Nephron progenitor cell (in vitro differentiated cells): ENCODE measurements at regions not wholly inside any gene's neighbourhood (a gene's known extent, or its start where the extent isn't known, plus 50 kb on each side); places are given as distances from the start of the nearest gene placed in this dataset.
A peak's percentile ranks its signal among the peaks of the same experiment; 100 is the strongest.

ENCODE experiments used
- DNase-seq: peaks from one replicate; pipeline ENCODE4 v3.0.0; 2021
- H3K27ac Mint-ChIP-seq: 2 replicates; pipeline ENCODE4 v1.8.0; 2021; ENCODE audit warnings: mild to moderate bottlenecking, moderate library complexity, mixed read lengths
- H3K27me3 Mint-ChIP-seq: 2 replicates; pipeline ENCODE4 v1.8.0; 2021; ENCODE audit warnings: mild to moderate bottlenecking, low read depth, mixed read lengths; ENCODE audit not compliant: poor library complexity
- H3K36me3 Mint-ChIP-seq: 2 replicates; pipeline ENCODE4 v1.8.0; 2021; ENCODE audit warnings: low read depth, mixed read lengths
- H3K4me1 Mint-ChIP-seq: 2 replicates; pipeline ENCODE4 v1.8.0; 2021; ENCODE audit warnings: mixed read lengths
- H3K4me3 Mint-ChIP-seq: 2 replicates; pipeline ENCODE4 v1.8.0; 2021; ENCODE audit warnings: mild to moderate bottlenecking, moderate library complexity, mixed read lengths
- H3K9me3 Mint-ChIP-seq: 2 replicates; pipeline ENCODE4 v1.8.0; 2021; ENCODE audit warnings: mild to moderate bottlenecking, moderate library complexity, mixed read lengths
- TF ChIP-seq, protein P1 (sequence below): fragments of 200-600 bp; sonication (generic); IDR thresholded peaks from 2 replicates; pipeline ENCODE4 v1.5.0; 2021; ENCODE audit warnings: antibody characterized with exemption

DNA sequence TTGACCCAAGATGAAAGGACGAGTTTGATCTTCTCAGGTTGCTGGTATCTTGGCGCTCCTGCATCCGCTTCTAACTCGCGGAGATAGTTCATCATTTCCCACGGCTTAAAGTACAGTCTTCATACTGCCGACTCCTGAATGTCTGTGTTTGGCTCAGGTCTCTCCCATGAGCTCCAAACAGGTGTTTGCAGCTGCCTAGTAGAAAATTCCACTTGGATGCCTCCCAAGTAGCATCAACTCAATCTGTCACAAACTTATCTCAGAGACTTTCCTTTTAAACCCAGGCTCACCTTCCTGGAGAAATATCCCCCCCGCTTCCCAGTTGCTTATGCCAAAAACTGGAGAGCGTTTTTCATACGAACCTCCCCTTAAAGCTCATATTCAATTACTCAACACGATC is 986.5 kb downstream of the TBC1D22A start:
- Mint-ChIP-seq H3K27ac (no peak overlapping the region), H3K27me3 (no peaks in the 10 kb centered on the region), H3K4me1 (peaks cover 5% of the 10 kb centered on the region), H3K9me3 (no peaks in the 10 kb centered on the region), H3K36me3 (no peaks in the 10 kb centered on the region), H3K4me3 (no peak overlapping the region)
- TF ChIP-seq, protein P1, sequence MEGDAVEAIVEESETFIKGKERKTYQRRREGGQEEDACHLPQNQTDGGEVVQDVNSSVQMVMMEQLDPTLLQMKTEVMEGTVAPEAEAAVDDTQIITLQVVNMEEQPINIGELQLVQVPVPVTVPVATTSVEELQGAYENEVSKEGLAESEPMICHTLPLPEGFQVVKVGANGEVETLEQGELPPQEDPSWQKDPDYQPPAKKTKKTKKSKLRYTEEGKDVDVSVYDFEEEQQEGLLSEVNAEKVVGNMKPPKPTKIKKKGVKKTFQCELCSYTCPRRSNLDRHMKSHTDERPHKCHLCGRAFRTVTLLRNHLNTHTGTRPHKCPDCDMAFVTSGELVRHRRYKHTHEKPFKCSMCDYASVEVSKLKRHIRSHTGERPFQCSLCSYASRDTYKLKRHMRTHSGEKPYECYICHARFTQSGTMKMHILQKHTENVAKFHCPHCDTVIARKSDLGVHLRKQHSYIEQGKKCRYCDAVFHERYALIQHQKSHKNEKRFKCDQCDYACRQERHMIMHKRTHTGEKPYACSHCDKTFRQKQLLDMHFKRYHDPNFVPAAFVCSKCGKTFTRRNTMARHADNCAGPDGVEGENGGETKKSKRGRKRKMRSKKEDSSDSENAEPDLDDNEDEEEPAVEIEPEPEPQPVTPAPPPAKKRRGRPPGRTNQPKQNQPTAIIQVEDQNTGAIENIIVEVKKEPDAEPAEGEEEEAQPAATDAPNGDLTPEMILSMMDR = no peak
- no peak for DNase-seq

DNA sequence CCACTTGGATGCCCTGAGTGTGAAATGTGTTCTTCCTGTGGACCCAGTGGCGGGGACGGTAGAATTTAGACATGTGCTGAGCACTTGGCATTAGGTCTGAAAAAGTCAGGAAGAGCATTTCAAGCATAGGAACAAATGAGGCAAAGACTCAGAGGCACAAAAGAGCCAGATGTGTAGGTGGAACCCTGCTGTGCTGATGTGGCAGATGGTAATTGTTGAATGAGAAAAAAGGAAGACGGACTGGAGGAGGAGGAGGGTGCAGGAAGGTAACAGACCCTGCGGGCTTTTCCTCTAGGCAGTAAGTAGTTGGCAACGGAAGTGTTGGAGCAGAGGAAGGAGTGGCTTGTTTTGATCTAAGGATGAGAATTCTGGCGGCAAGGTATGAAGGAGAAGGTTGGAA is 985.8 kb downstream of the TBC1D22A start:
- no peaks in the 10 kb centered on the region for H3K9me3 Mint-ChIP-seq
- no peak overlapping the region for H3K27ac Mint-ChIP-seq
- peaks cover 5% of the 10 kb centered on the region for H3K4me1 Mint-ChIP-seq
- no peak overlapping the region for H3K4me3 Mint-ChIP-seq
- no peaks in the 10 kb centered on the region for H3K36me3 Mint-ChIP-seq
- H3K27me3 Mint-ChIP-seq = no peaks in the 10 kb centered on the region
- TF ChIP-seq, protein P1 = no peak
- DNase-seq = no peak

DNA sequence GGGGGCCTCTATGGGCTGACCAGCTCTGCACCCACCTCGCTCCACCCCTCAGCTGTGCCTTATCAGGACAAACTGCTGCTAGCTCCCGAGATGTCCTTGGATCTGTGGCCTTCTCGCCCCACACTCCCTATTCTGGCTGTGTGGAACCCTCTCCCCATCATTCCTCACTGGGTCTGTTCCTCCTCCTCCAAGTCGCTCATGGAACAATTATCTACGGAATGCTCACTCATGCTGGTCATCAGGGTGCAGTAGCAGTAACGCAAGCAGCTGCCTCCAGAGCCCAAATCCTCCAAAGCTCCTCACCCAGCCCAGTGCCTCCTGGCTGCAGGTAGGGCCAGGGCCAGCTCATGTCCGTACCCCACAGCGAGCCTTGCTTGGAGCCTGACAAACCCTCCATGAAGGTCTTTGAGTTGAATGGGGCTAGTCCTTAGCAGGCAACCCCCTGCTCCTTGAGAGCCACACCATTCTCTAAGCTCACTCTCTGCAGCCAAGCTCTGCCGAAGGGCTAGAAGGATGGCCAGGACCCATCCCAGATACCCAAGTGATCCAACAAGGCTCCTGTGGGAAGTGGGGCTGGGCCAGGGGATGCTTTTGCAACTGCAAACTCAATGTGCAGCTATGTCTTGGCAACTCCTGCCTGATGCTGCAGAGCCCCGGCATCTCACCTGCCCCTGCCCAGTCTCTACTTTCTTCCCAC is 977.8 kb downstream of the TBC1D22A start:
- Mint-ChIP-seq H3K36me3 (no peaks in the 10 kb centered on the region), H3K27me3 (peaks cover 6% of the 10 kb centered on the region), H3K9me3 (no peaks in the 10 kb centered on the region), H3K27ac (no peak overlapping the region), H3K4me3 (no peak overlapping the region), H3K4me1 (peaks cover 17% of the 10 kb centered on the region)
- no peak for DNase-seq
- TF ChIP-seq, protein P1 = no peak

DNA sequence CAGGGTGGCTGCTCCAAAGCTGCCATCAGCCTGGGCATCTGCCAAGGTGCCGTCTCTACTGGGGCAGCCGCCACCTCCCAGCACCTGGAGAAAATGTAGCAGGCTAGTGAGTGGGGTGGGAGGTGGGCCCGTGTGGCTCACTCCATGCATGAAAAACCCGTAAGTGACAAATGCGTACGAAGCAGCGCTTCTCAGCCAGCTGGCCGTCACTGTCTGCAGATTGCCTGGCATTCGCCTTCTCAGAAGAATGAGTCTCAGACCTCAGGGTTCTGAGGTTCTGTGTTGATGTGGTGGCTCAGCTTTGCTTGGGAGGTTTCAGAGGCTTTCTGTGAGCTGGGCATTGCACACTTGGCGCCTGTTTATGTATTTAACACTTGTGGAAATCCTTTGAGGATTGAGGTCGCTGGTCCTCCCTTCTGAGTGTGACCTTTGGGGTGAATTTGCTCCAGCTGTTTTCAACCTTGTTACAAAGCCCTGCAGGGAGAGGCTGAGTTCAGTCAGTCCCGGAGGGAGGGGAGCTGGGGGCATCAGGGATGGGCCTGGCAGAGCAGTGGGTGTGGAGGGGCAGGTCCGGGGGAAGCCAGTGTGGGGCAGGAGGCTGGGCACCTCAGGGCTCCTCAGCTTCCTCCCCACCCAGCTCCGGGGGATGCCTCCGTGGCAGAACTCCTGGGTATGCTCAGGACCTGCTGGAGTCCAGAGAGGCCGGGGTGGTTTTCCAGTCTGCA is 977.0 kb downstream of the TBC1D22A start:
- H3K4me1 Mint-ChIP-seq = peaks cover 17% of the 10 kb centered on the region
- no peak for DNase-seq
- H3K27me3 Mint-ChIP-seq = peaks cover 6% of the 10 kb centered on the region
- TF ChIP-seq, protein P1 = no peak
- no peaks in the 10 kb centered on the region for H3K9me3 Mint-ChIP-seq
- no peaks in the 10 kb centered on the region for H3K36me3 Mint-ChIP-seq
- no peak overlapping the region for H3K27ac Mint-ChIP-seq
- no peak overlapping the region for H3K4me3 Mint-ChIP-seq

DNA sequence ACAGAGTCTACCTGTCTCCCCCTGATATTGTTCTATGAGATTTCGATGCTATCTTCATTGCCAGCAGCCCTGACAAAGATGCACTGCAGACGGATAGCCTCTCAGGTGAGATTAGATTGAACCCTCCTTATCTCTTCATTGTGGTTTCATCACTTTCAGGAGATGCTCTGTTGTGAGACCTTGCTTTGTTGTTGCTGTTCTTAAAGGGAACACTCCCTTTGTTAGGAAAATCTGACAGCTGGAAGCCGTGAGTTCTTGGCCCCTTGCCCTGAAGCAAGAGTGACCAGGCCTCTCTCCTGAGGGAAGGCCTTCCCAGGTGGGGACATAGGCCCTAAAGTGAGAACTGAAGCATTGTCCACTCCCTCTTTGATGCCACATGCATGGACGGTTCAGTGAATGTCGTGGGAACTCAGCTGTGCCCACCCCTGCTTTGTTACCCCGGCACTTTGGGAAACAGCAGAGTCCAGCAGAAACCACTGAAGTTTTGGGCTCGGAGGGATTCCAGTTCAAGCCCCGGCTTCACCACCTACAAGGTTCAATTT is 976.1 kb downstream of the TBC1D22A start:
- DNase-seq = no peak
- TF ChIP-seq, protein P1 = no peak
- Mint-ChIP-seq H3K27ac (peak overlapping the region; percentile 64), H3K27me3 (peaks cover 6% of the 10 kb centered on the region), H3K36me3 (no peaks in the 10 kb centered on the region), H3K4me1 (peaks cover 17% of the 10 kb centered on the region), H3K9me3 (no peaks in the 10 kb centered on the region), H3K4me3 (no peak overlapping the region)
